HUES6 (cell line): ENCODE measurements at regions not wholly inside any gene's neighbourhood (a gene's known extent, or its start where the extent isn't known, plus 50 kb on each side); places are given as distances from the start of the nearest gene placed in this dataset.

Source experiments
- H3K27ac ChIP-seq: 2 replicates; pipeline ENCODE4 v1.7.0; 2013; ENCODE audit warnings: low read depth, mild to moderate bottlenecking, low read length, inconsistent platforms
- H3K27me3 ChIP-seq: 2 replicates; pipeline ENCODE4 v1.6.1; 2013; ENCODE audit warnings: low read length; ENCODE audit not compliant: control insufficient read depth, insufficient read depth
- H3K36me3 ChIP-seq: 2 replicates; pipeline ENCODE4 v1.6.1; 2013; ENCODE audit warnings: low read length; ENCODE audit not compliant: control insufficient read depth, insufficient read depth
- H3K4me1 ChIP-seq: 2 replicates; pipeline ENCODE4 v1.6.1; 2013; ENCODE audit warnings: low read length; ENCODE audit not compliant: control insufficient read depth, insufficient read depth
- H3K4me3 ChIP-seq: 2 replicates; pipeline ENCODE4 v1.5.1; 2013; ENCODE audit warnings: low read depth, low read length
- H3K9ac ChIP-seq: one replicate; pipeline ENCODE4 v1.6.1; 2013; ENCODE audit warnings: mild to moderate bottlenecking, low read length
- H3K9me3 ChIP-seq: 2 replicates; pipeline ENCODE4 v1.6.1; 2013; ENCODE audit warnings: low read depth, low read length; ENCODE audit not compliant: control insufficient read depth, insufficient read depth

- no peaks in the 10 kb centered on the region for H3K36me3 ChIP-seq
- no peak overlapping the region for H3K27ac ChIP-seq
- H3K27me3 ChIP-seq, result no peaks in the 10 kb centered on the region
- H3K9me3 ChIP-seq, result peaks cover 7% of the 10 kb centered on the region
- H3K9ac ChIP-seq, result no peak overlapping the region
- H3K4me3 ChIP-seq, result no peak overlapping the region
- peaks cover 7% of the 10 kb centered on the region; the same call in 1 of the 2 replicates for H3K4me1 ChIP-seq
Measured at GRCh38 chr22:34913826-34914225, 152.1 kb upstream of the ISX start.

GRCh38 chr22:34914846-34915245 is 151.1 kb upstream of the ISX start:
- H3K27me3 ChIP-seq, result no peaks in the 10 kb centered on the region
- no peak overlapping the region for H3K4me3 ChIP-seq
- peaks cover 3% of the 10 kb centered on the region; the same call in 1 of the 2 replicates for H3K9me3 ChIP-seq
- no peaks in the 10 kb centered on the region for H3K36me3 ChIP-seq
- peaks cover 7% of the 10 kb centered on the region; the same call in 1 of the 2 replicates for H3K4me1 ChIP-seq
- H3K9ac ChIP-seq, result no peak overlapping the region
- no peak overlapping the region for H3K27ac ChIP-seq

GRCh38 chr22:34917239-34917638 is 148.7 kb upstream of the ISX start:
- Histone ChIP-seq H3K9me3 (peaks cover 3% of the 10 kb centered on the region; the same call in 1 of the 2 replicates), H3K27ac (no peak overlapping the region), H3K4me3 (no peak overlapping the region), H3K36me3 (no peaks in the 10 kb centered on the region), H3K27me3 (no peaks in the 10 kb centered on the region), H3K9ac (no peak overlapping the region), H3K4me1 (peaks cover 7% of the 10 kb centered on the region; the same call in 1 of the 2 replicates)

- Histone ChIP-seq H3K9ac (no peak overlapping the region), H3K27ac (no peak overlapping the region), H3K27me3 (no peaks in the 10 kb centered on the region)
Measured at GRCh38 chr22:34931026-34931425, 134.9 kb upstream of the ISX start.

DNA sequence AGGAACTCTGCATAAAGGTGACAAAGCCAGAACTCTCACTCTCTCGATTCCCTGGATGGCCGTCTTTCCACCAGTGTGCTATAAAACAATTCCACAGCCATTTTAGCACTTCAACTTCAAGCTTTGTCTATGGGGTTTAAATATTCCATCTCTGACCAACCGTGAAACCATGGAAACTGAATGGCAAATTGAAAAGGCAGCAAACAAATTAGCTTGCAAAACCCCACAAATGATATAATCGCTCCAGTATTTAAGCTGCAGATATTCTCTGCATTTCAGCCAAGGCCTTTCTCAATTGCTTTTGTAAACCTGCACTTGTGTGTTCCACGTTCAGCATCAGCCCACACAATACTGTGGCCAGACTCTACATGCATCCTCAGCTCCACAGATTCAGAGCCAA is 131.7 kb upstream of the ISX start:
- Histone ChIP-seq H3K4me1 (peaks cover 7% of the 10 kb centered on the region; the same call in 1 of the 2 replicates), H3K4me3 (no peak overlapping the region), H3K9ac (no peak overlapping the region), H3K36me3 (no peaks in the 10 kb centered on the region), H3K27me3 (no peaks in the 10 kb centered on the region), H3K9me3 (peaks cover 10% of the 10 kb centered on the region; the same call in 1 of the 2 replicates), H3K27ac (no peak overlapping the region)

More at GRCh38 chr22:34931026-34931425, 134.9 kb upstream of the ISX start:
- Histone ChIP-seq H3K36me3 (no peaks in the 10 kb centered on the region), H3K4me3 (no peak overlapping the region), H3K4me1 (peaks cover 7% of the 10 kb centered on the region; the same call in 1 of the 2 replicates), H3K9me3 (0 out of 2 replicates have a peak, but pooled peaks cover 4% of the 10 kb centered on the region)

GRCh38 chr22:34943830-34944229 is 122.1 kb upstream of the ISX start:
- no peak overlapping the region for H3K27ac ChIP-seq
- no peaks in the 10 kb centered on the region for H3K36me3 ChIP-seq
- no peaks in the 10 kb centered on the region for H3K4me1 ChIP-seq
- no peak overlapping the region for H3K9ac ChIP-seq
- H3K27me3 ChIP-seq, result no peaks in the 10 kb centered on the region
- H3K9me3 ChIP-seq, result peaks cover 11% of the 10 kb centered on the region
- H3K4me3 ChIP-seq, result no peak overlapping the region

GRCh38 chr22:34946339-34946985 is 119.5 kb upstream of the ISX start:
- H3K4me1 ChIP-seq, result peaks cover 13% of the 10 kb centered on the region
- no peak overlapping the region for H3K9ac ChIP-seq
- no peaks in the 10 kb centered on the region for H3K36me3 ChIP-seq
- no peak overlapping the region for H3K4me3 ChIP-seq
- H3K27me3 ChIP-seq, result no peaks in the 10 kb centered on the region
- peaks cover 4% of the 10 kb centered on the region; the same call in 1 of the 2 replicates for H3K9me3 ChIP-seq
- H3K27ac ChIP-seq, result no peak overlapping the region

DNA sequence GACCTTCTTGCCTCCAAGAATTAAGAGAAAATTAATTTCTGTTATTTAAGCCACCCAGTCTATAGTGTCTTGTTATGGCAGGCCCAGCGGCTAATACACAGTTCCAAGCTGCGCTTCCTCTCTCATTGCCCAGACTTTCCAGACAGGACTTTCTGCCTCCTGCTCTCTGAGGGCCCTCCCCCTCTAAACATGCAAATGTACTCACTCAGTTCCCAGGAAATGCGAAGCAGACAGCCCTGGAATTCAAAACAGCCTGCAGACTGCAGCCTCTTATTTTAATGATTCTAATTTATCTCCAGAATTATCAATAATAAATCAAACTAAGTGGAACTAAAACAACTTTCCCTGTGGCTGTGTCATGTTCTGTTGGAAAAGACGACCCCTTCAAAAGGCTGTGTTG is 115.5 kb upstream of the ISX start:
- Histone ChIP-seq H3K4me3 (no peak overlapping the region), H3K9me3 (no peaks in the 10 kb centered on the region), H3K36me3 (no peaks in the 10 kb centered on the region), H3K27ac (no peak overlapping the region), H3K4me1 (peaks cover 13% of the 10 kb centered on the region), H3K9ac (no peak overlapping the region), H3K27me3 (no peaks in the 10 kb centered on the region)

- no peak overlapping the region for H3K27ac ChIP-seq
- peaks cover 13% of the 10 kb centered on the region for H3K4me1 ChIP-seq
- no peak overlapping the region for H3K9ac ChIP-seq
- no peak overlapping the region for H3K4me3 ChIP-seq
- no peaks in the 10 kb centered on the region for H3K27me3 ChIP-seq
- no peaks in the 10 kb centered on the region for H3K36me3 ChIP-seq
- peaks cover 1% of the 10 kb centered on the region for H3K9me3 ChIP-seq
Measured at GRCh38 chr22:34951212-34951611, 114.7 kb upstream of the ISX start.

DNA sequence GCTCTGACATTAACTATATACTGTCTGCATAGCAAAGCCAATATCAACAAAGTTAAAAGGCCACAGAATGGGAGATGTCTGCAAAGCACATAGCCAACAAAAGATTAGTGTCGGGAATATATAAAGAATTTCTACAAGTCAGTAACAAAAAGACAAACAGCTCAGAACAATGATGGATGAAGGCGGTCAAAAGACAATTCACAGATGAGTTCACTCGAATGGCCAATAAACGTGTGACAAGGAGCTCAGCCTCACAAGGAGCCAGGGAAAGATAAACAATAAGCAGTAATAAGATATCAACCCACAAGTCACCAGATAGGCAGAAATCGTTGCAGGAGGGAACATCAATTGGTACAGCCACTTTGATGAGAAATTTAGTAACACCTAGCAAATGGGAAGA is 106.0 kb upstream of the ISX start:
- Histone ChIP-seq H3K9me3 (peaks cover 6% of the 10 kb centered on the region), H3K27me3 (no peaks in the 10 kb centered on the region), H3K36me3 (no peaks in the 10 kb centered on the region), H3K4me3 (no peak overlapping the region), H3K27ac (no peak overlapping the region), H3K9ac (no peak overlapping the region), H3K4me1 (no peaks in the 10 kb centered on the region)

GRCh38 chr22:34966980-34967565 is 98.9 kb upstream of the ISX start:
- no peaks in the 10 kb centered on the region for H3K27me3 ChIP-seq
- no peak overlapping the region for H3K27ac ChIP-seq
- H3K36me3 ChIP-seq, result no peaks in the 10 kb centered on the region
- peaks cover 16% of the 10 kb centered on the region for H3K4me1 ChIP-seq
- H3K9me3 ChIP-seq, result peaks cover 6% of the 10 kb centered on the region; the same call in 1 of the 2 replicates
- H3K4me3 ChIP-seq, result no peak overlapping the region
- H3K9ac ChIP-seq, result no peak overlapping the region
